GM21723 (cell line): ENCODE measurements at regions not wholly inside any gene's neighbourhood (a gene's known extent, or its start where the extent isn't known, plus 50 kb on each side); places are given as distances from the start of the nearest gene placed in this dataset.

ENCODE experiments used
- ATAC-seq: cut with Tn5 transposase; IDR thresholded peaks from one replicate; pipeline ENCODE4 v1.9.1; 2021; ENCODE audit warnings: mild to moderate bottlenecking, moderate library complexity; ENCODE audit not compliant: unreplicated experiment

DNA sequence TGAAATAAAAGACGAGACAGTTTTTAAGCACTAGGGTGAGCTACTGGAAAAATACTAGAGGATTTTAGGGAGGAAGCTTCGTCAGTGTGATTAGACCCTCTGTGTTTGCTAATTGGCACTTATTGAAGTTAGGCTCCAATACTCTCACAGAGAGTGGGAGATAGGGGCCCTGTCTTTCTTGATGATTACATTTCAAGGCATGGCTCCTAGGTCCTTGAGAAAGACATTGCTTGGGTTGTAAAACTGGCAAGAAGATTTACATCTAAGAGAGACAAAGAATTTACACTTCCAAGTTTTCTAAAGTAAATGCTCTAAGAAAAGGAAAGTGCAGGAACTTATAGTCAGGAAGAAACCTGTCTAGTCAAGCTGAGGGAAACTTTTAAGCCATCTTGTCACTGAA is 183.2 kb downstream of the C12orf50 start:
- ATAC-seq: no peak

DNA sequence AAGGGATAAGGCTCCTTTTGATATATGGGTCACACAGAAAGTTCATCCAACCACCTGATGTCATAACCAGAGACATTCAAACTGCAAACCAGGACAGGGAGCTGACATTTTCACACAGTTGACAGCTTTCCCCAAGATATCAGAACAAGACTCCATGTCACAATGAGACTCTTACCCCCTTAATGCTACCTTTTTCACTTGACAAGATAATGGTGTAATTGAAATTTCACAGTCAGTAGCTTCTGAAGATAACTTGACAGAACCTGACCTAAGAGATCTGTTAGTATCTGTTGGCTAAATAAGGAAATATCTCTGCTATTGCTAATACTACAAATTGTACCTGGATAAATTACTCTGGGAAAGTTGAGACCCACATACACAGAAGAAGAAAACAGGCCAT is 187.3 kb downstream of the C12orf50 start:
- no peak for ATAC-seq

DNA sequence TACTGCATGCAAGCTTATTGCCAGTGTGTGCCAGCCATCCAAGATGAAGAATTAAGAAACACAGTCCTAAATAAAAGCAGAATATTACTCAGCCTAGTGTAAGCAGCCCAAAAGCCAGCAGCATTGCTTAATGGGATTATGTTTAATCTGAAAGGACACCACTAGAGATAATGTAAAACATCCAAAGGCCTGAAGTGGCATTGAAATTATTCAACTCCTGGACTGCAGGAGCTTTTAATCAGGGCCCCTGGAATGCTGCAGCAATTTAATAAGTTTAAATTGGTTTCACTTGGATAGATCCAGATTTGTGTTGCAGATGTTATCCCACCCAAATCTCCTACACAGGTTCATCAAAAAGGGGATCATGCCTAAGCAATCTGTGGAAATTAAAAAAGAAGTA is 193.0 kb downstream of the C12orf50 start:
- ATAC-seq: no peak

DNA sequence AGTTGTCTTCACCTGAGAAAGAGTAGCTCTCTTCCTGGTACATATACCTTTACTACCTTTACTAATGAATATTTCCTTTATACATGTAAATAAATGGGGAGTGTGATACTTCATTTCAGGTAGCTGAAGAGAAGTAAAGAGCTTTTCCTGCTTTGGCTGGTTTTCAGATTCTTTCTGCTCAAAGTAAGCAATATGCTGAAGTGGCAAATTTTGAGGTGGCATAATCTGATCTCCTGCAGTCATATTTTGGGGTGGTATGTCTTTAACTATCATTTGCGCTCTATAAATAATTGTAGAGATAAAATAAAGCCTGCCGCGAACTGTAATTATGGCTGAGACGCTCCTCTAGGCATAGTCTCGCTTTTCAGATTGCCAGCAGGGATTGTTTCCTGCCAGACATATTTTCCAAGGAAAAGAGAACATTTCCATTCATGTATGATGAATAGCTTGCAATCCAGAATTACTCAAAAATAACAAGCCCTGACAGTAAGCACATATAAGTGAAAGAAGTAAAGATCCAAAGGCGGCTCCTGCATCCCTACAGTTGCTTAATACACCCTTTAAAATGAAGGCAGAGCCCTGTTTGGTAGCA is 200.7 kb downstream of the C12orf50 start:
- no peak for ATAC-seq

DNA sequence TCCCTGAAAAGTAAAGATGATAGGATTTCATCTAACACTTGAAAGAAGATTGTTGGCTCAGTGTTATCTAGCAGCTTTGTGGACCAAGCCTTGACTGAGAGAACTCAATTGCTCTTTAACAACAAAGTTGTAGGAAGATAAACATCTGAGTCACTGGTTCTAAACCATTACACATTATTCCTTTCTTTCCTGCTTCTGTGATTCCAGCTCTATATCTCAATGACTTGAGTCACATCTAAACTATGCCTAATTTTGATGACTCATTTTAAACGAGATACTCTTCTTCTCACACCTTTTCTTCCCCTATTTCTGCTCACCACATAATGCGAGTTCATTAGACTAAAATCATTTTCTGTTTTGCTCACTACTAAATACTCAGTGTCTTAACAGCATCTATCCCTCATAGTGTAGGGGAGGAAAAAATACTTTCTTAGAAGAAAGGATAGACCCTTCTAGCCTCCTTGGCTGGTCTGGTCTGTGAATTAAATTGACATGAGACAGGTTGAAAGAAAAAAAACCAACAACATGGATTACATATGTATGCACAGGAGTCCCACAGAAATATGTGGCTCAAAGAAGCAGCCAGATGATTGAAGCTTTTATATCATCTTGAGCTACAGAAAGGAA is 201.4 kb downstream of the C12orf50 start:
- no peak for ATAC-seq

DNA sequence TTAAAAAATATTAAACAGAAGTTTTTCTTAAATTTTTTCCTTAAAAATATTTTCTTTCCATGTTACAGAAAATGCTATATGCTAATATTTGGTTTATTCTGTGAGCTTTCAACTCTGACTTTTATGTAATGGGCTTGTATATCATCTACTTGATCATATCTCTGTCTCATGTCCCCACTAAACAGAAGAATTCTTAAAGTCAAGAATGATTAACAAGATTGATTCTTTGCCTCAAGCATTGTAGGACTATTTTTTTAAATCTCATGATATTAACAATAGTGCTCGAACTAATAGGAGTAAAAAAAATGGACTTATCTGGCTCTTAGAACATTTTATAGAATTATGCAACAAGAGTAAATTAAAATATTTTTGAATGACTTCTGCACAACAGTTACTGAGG is 206.3 kb downstream of the C12orf50 start:
- ATAC-seq: no peak

DNA sequence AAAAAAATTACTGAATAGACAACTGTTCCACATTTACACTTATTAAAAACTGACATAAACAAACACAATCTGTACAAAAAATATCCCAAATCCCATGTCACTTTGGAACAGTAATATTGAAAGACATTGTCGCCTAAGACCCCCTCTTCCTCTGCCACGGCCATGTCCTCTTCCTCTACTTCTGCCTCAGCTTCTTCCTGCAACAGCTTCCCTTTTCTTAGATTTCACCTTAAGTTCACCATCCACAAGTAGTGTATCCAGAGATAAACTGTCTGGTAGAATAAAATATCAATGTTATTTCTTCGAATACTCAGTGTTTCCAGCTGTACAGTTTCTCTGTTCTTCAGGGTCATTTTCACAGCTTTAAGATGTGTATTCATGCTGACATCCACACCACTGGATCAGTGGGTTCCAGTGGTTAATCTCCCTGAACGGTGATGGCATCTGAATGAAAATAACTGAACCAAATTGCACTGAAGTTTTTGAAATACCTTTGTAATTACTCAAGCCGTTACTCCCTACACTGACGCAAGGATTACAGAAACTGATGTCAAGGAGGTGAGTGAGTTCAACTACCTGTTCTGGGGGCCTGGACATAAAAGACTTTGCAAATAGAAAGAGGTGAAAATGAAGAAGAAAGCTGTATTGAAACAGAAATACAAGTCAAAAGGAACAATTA is 208.5 kb downstream of the C12orf50 start:
- no peak for ATAC-seq

DNA sequence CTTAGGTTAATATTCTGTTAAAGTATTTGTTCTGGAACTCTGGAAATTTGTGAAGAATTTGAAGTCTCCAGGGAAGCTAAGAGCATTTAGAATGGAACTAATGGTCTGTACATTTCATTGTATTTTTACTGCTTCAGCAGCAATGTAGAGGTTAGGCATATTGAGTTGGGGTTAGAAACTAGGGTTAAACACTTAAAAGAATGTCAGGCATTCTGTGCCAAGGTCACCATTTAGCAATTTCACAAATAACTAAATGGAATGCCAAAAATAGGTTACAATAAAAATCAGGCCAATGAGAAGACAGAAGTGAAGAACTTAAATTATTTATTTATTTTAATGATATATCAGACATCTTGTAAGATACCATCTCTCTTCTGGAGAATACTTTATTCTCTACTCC is 210.8 kb downstream of the C12orf50 start:
- ATAC-seq: no peak

DNA sequence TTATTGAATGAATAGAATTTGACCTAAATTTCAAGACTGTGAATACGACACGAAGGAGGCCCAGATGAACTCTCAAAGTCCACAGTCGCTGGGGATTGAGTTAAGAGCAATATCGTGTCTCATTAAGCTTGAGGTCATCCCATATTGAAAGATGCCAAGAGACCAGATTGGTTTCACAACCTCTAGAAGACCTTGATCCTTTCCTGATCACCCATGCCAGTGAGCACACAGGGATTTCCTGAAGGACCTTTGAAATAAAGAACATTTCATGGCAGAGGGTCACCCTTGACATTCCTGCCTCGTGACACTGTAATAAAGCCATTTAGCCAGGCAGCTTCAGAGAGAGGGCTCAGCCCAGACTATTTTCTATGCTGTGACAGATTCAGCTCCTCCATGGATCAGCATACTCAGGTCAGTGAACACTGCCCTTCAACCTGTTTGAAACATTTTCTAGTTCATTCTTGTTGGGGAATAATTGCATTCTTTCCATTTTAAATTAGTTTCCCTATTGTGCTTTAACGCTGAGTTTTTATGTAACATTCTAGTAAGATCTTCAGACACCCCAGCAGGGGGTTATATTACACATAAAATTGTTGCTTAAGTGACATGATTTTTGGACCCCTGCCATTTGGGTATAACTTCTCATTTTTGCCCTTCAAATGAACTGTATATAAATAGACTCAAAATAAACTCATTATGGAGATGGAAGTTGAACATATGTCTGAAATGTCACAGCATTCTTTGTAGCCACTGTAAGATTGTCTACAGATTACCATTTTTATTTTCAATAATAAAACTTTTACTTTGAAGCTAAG is 213.2 kb downstream of the C12orf50 start:
- no peak for ATAC-seq

DNA sequence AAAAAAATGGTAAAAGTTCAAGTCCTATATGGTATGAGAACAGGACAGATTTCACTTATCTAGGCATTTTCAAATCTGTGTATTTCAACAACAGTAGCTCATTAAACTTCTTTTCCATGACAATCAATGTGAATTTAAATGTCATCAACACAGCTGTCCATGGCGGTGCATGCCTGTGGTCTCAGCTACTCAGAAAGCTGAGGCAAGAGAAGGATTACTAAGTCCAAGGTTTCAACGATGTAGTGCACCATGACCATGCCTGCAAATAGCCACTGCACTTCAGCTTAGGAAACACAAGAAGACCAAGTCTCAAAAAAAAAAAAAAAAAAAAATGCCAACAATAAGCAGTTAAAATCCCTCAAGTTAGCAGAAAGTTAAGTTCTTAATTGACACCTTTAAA is 214.6 kb downstream of the C12orf50 start:
- ATAC-seq: no peak

DNA sequence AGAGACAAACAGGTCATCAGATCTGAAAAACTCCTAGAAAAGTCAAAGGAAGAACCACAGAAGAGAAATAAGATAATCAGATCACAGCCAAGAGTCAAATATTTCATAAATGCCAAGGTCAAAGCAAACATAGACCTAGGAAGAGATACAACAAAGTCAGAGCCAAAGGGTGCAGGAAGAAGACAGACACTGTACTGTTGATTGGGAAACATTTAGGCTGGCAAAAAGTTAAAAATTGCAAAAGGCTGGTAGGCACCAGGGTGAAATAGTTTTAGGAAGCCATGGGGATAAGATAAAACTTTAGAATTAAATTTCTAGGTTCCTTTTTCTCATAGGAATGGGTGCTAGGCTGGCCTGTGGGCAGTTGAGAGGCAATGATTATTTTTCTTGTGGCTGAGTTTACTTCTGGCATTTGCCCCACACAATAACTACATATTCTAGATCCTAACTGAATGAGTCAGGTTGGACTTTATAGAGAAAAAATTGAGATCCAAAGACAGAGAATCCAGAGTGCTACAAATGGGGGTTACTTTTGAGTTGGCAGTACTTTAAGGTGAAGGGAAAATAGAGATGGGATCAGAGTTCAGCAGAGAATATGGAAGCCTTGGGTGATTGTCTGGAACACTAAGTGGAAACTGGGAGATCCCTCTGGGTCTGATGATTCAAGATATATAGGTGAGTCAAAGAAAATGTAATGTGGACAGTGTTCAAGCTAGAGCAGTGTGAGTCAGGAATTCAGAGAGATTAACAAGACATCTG is 215.5 kb downstream of the C12orf50 start:
- ATAC-seq: no peak

DNA sequence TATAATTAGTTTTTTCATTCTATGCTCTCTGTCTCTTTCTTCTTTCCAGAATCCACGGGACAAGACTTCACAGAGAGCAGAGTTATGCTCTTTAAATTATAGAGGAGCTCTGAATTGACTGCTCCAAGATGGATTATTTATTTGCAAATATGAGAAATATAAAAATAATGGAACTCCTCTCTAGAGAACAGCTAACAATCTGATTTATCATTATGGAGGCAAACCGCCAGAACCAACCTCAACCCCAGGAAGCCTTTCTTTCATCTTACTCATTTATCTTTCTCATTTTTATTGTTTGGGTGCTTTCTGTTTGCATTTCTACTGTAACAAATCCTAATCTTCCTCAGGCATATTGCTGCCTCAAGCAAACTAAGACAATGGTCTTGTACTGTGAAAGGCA is 216.5 kb downstream of the C12orf50 start:
- no peak for ATAC-seq

DNA sequence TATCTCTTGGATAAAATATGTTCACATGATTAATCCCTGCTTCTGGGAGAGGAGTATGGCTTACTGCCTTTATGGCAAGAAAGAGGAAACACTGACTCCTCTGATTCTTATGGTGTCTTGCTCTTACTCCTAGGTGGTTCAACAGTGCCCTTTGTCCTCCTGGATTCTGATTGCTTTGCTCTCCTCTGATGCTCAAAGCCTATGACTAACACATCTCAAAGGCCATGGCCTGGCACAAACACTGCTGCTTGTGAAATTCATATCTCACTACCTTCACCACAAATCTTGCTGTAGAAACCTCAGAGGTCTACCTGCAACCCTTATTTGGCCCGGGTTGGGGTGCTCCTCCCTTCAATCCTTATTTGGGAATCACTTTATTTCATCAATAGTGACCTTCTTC is 217.2 kb downstream of the C12orf50 start:
- no peak for ATAC-seq

DNA sequence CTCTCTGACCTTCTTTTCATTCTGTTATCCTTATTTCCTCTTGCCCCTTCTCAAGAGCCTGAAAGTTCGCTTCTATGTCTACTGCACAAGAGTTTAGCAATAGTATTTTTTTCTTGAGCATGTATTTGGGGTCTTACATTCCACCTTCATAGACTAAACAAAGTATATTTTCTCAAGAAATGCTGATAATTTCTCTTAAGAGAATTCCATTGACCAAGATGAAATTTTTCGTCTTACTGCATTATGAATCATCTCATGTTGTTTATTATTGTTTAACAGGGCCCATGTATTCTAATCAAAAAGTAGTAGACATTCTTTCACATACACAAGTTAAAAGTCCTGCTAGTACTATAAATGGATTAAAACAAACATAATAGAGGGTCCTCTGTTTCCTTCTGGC is 219.3 kb downstream of the C12orf50 start:
- no peak for ATAC-seq

DNA sequence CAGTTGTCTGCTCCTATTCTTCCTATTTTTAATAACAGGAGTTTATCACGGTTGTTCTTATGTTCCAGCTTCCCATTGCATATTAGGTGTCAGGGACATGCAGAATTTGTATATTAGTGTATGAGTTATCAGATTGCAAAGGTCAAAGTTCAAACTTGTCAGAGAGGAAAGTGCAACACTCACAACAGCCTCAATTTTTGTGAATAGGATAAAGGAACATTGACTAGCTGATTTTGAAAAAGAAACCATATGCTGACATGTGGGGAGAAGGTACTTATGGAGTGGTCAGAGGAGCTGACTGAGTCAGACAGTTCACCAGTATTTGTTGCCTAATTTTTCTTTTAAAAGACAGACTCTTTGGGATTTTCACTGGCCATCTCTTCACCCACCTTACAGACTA is 222.1 kb downstream of the C12orf50 start:
- no peak for ATAC-seq

DNA sequence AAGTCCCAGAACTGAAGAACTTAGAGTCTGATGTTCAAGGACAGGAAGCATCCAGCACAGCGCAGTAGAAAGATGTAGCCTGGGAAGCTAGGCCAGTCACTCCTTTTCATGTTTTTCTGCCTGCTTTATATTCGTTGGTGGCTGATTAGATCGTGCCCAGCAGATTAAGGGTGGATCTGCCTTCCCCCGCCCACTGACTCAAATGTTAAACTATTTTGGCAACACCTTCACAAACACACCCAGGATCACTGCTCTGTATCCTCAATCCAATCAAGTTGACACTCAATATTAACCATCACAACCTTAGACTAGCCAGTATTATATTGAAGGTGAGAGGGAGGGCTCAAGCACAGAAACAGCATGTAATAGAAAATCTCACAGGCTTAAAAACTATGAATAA is 222.9 kb downstream of the C12orf50 start:
- no peak for ATAC-seq

DNA sequence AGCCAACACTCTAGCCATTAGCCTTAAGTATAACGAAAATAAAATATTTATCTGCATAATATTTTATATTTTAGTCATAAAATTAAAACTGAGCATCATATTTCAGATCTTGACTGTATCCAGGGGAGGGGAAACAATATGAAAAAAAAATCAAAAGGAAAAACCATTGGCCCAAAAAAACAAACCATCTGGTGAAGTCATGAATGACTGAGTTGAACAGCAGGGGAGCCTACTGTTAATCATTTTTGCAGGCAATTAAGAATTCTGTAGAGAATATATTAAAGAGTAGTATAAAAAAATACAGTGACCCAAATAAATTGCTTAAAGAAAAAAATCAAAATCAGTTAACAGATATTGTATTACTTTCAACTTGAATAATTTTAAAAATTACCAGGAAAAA is 224.8 kb downstream of the C12orf50 start:
- no peak for ATAC-seq

DNA sequence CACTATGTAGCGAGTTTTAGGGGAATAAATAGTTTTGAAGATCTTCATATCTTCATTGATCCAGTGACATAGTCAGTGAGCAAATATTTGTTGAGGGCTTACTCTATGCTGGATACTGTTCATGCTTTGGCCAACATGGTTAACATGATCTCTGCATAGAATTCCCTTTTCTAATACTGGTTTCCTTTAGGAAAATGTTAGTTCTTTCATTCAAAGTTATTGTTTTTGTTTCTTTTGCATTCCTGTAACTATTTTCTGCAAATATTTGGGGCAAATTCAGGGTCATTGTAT is 226.5 kb downstream of the C12orf50 start:
- ATAC-seq: no peak

DNA sequence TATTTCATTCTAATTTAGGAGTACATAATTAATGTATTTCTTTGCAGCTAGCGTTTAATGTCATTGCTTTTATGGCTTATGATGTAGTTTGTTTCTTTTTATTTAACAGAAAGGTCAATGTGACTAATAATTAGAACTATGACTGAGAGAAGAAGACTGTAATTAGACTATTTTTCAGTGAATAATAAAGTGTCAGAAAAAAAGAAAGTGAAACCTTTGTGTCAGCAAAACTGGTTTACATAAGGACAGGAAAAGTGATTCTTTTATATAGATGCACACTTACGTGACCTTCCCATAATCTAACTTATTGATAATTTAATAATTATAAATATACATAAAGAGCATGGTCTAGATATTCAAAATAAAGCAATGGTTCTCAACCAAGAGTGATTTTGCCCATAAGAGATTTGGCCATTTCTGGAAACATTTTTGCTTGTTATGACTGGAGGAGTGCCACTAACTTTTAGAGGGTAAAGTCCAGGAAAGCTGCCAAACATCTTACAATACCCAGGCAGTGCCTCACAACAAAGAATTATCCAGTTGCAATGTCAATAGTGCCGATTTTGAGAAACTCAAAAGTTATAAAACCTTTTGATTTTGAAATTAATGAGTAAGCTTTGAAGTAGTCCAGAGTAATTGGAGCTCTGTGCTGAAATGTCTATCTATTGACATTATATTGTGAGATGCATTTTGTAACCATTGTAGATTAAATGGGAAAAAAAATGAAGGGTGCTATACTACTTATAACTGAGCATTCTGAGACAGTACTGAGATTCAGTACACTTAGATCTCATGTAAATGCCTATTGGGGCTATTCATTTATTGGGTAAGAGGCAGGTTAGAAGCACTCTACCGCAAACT is 227.1 kb downstream of the C12orf50 start:
- no peak for ATAC-seq

DNA sequence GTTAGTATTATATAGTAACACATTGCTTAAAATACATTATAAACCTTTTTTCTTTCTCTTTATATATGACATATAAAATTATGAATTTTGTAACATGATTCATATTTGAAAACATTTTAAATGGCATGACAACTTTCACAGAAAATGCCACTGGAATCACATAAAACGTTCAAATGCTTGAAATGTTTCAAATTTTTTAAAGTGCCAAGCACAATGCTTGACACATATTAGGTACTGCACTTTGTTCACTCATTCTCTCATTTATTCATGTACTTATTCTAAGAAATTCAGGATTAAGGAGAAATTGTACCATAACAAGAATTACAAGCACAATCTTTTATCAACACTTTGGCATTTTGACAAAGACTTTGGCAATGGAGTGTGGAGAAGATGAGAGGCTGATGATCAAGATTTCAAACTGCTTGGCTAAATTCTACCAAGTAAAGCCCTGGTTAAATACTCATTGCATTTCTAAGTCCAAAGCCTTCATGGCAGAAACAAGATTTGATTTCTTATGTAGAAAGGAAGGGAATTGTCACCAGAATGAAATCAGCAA is 232.2 kb downstream of the C12orf50 start:
- ATAC-seq: no peak
